ENCODE measurements at regions not wholly inside any gene's neighbourhood (a gene's known extent, or its start where the extent isn't known, plus 50 kb on each side); places are given as distances from the start of the nearest gene placed in this dataset.
"Not testable (repeated sequence)": the region's sequence is repeated elsewhere in the genome, so short reads cannot be mapped to it uniquely, and the experiment has no call there.

- no peak for DNase-seq
Observed at GRCh38 chr6:63441266-63441956, 121.6 kb upstream of the LGSN start.

- no peak for DNase-seq
Observed at GRCh38 chr6:63442870-63443269, 123.1 kb upstream of the LGSN start.

DNA sequence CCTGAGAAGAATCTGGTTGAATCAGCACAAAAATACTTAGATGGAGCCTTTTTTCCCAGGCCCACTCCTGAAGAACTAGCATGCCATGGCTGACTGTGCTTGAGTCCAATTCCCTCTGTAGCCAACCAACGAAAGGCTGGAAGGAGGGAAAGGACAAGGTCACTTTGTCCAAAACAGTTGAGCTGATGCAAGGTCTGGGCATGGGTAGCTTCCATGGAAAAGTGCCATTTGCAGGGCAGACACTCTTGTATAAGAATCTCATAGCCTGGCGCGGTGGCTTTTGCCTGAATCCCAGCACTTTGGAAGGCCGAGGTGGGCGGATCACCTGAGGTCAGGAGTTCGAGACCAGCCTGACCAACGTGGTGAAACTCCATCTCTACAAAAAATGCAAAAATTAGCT, 125.0 kb upstream of the LGSN start:
- DNase-seq, result no peak

GRCh38 chr6:63446405-63446804, 125.9 kb upstream of the LOC128125822 start:
- no peak for DNase-seq

DNA sequence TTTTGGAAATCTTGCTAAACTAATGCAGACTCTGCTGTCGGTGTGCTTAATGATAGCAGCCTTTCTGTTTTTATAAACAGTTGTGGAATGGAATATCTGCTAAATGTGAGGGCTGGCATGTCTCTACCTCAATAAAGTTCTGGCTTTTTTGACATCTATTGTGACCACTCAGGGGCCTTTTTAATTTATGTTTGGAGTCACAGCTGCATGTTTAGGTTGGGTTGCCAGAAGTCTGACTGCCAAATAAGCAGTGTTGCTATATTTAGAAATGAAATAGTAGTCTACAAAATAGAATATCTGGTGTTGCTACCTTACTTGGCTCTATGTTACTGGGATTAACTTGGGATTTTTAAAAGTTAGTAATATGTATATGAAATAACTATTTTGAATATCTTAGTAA, 125.1 kb upstream of the LOC128125822 start:
- no peak for DNase-seq

- no peak for DNase-seq
Observed at GRCh38 chr6:63448229-63448628, 124.1 kb upstream of the LOC128125822 start.

DNA sequence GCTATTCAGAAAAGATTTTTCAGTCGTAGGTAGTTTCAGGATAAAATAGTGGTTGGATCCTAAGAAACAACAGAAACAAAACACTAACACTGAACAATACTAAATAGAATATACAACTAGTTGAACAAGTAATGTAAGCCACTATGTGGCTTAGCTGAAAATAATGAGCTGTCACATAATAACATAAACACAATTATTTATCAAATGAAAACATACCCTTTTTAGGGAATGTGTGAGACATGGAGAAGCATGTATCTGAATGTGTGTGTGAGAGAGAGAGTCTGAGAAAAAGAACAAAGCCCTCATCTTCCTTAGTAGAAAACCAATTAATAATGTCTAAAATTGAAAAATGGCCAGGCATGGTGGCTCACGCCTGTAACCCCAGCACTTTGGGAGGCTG, 122.6 kb upstream of the LOC128125822 start:
- no peak for DNase-seq

GRCh38 chr6:63451238-63451637, 121.0 kb upstream of the LOC128125822 start:
- no peak for DNase-seq

GRCh38 chr6:63452125-63452524, 120.2 kb upstream of the LOC128125822 start:
- no peak for DNase-seq

GRCh38 chr6:63456734-63457133, 115.5 kb upstream of the LOC128125822 start:
- DNase-seq, result no peak

DNA sequence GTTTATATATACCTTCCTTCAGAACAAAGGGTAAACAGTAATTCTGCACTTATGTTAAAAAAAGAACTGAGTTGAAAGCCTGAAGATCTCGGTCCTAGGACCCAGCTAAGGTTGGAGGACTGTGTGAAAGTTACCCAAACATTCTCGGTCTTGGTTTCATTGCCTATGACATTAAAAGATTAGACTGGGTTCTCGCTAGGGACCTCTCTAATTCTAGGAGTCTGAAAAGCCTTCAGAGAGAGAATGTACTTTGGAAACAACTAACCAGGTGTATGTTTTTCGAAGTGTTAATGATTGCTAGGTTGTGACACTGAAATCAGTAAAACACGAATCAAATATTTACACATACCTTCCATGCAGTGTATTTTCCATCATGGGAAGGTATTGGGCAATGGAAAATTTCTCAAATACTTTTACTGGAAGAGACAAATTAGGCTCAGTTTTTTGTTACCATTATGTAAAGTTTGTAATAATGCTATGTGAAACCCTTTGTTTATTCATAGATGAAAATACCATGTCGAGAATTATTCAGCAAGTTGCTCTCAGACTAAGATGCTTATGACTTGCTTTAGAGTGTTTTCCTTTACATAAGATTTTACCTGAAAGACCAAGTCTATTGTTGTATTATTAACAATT, 113.7 kb upstream of the LOC128125822 start:
- no peak for DNase-seq

DNA sequence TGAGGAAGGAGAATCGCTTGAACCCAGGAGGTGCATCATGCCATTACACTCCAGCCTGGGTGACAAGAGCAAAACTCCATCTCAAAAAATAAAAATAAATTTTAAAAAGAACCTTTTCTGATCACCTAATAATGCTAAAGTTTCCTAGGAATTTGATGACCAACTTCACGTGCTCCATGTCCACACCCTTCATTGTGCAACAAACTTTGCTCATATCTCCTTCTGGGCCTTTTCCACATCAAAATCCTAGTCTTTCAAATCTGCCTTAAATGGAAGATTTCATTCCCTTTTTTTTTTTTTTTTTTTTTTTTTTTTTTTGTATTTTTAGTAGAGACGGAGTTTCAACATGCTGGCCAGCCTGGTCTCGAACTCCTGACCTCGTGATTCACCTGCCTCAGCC, 112.5 kb upstream of the LOC128125822 start:
- DNase-seq, result no peak

DNA sequence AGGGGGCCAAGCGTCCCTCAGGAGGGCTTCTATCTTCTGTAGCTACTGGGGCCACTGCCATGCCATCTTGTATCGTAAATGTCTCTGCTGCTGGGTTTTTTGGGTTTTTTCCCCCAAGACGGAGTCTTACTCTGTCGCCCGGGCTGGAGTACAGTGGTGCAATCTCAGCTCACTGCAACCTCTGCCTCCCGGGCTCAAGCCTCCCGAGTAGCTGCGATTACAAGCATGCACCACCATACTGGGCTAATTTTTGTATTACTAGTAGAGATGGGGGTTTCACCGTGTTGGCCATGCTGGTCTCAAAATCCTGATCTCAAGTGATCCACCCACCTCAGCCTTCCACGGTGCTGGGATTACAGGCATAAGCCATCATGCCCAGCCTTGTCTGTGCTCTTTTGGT, 111.3 kb upstream of the LOC128125822 start:
- DNase-seq, result no peak

DNA sequence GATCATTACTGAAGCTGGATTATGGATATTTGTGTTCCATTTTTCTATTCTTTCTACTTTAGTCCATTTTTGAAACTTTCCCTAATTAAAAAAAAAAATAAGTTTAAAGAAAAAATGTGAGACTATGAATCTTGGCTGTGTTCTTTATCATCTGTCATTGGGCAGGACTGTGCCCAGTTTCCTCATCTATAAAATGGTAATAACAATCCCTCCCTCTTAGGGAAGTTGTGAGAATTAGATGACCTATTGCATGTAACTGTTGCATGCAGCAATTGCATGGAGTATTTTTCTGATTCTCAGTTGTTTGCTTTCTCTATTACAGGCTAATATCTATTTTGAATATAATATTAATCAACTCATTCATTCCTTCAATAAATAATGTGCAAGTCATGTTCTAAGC, 108.2 kb upstream of the LOC128125822 start:
- DNase-seq, result no peak

DNA sequence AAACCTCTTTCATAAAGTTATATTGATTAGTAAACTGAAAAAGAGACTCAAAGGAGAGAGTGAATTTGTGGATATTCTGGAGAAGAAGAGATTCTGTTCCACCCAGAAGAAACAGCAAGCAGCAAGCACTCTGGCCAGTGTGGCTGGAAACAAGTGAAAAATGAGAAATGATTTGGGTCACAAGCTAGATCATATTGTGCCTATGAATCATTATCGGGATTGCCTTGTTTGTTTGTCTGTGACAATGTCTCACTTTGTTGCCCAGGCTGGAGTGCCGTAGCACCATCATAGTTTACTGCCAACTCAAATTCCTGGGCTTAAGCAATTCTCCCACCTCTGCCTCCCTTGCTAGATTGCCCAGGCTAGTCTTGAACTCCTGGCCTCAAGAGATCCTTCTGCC, 106.5 kb upstream of the LOC128125822 start:
- no peak for DNase-seq

- no peak for DNase-seq
Observed at GRCh38 chr6:63466242-63466733, 106.0 kb upstream of the LOC128125822 start.

DNA sequence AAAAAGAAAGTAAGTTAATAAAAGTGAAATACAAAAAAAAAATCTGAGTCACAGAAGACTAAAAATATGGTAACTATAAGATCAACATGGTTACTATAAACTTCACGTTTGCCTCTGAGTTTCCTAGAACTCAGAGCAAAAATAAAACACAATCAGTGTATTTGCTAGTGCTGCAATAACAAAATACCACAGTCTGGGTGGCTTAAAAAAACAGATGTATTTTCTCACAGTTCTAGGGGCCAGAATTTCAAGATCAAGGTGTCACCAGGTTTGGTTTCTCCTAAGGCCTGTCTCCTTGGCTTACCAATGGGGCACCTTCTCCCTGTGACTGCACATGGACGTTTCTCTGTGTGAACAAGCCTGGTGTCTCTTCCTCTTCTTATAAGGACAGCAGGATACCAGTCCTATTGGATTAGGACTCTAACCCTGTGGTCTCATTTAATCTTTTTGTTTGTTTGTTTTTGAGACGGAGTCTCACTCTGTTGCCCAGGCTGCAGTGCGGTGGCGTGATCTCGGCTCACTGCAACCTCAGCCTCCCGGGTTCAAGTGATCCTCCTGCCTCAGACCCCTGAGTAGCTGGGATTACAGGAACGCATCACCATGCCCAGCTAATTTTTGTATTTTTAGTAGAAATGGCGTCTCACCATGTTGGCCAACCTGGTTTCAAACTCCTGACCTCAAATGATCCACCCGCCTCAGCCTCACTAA, 104.9 kb upstream of the LOC128125822 start:
- DNase-seq, result no peak

DNA sequence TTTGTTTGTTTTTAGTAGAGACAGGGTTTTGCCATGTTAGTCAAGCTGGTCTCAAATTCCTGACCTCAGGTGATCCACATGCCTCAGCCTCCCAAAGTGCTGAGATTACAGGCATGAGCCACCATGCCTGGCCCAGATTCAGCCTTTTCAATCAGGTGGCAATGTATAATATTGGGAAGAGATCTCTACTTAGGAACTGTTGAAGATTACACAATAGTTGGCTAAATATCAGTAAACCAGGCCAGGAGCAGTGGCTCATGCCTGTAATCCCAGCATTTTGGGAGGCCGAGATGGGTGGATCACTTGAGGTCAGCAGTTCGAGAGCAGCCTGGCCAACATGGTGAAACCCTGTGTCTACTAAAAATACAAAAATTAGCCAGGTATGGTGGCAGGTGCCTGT, 101.1 kb upstream of the LOC128125822 start:
- not testable (repeated sequence) for DNase-seq

GRCh38 chr6:63471654-63472053, 100.6 kb upstream of the LOC128125822 start:
- DNase-seq, result no peak

DNA sequence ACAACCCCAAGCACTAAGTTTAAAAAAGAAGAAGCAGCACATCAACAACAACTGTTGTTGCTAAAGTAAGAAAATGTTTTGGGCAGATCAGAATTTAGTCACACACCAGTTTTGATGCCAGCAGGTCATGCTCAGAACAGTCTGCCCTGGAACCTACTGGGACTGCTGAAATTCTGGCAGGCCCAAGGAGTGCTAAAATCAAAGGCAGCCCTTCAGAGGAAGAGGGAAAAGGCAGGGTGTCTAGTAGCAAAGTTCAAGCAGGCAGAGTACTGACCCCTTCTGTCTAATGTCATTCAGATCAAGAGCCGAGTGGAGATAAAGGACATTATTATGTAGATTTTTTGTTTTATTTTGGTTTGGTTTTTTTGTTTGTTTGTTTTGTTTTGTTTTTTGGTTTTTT, 96.6 kb upstream of the LOC128125822 start:
- DNase-seq, result no peak

DNA sequence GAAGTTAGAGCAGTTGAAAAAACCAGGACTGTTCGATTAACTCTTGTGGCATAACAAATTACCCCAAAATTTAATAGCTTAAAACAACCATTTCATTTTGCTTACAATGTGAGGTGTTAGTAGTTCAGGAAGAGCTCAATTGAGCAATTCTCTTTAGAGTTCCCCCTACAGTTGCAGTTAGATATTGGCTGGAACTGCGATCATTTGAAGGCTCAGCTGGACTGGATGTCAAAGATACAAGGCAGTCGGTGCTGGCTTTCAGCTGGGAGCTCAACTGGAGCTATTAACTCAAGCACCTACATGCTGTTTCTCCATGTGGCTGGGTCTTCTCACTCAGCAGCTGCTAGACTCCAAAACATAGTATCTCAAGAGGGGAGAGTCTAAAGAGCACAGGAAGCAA, 96.0 kb upstream of the LOC128125822 start:
- no peak for DNase-seq

DNA sequence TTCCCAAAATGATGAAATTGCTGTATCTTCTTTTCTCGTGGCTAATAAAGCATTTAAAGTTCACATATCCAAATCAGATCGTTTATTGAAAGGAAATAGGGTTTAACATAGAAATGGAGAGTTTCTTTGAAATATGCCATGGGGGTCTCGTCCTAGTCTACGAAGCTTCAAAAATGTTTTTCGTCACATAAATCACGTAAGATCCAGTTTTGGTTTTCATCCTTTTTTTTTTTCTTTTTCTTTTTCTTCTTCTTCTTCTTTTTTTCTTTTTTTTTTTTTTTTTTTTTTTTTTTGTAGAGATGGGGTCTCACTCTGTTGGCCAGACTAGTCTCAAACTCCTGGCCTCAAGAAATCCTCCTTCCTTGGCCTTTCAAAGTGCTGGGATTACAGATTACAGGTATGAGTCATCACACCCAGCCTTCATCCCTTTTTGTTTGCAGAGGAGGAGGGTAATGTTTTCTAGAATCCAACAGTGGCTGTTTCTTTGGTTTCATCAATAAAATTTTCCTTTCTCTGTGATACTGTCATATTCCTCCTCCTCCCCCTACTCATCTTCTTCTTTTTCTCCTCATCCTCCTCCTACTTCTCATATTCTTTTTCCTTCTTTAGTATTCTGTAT, 94.7 kb upstream of the LOC128125822 start:
- DNase-seq, result no peak

- DNase-seq, result no peak
Observed at GRCh38 chr6:63478734-63479133, 93.5 kb upstream of the LOC128125822 start.

DNA sequence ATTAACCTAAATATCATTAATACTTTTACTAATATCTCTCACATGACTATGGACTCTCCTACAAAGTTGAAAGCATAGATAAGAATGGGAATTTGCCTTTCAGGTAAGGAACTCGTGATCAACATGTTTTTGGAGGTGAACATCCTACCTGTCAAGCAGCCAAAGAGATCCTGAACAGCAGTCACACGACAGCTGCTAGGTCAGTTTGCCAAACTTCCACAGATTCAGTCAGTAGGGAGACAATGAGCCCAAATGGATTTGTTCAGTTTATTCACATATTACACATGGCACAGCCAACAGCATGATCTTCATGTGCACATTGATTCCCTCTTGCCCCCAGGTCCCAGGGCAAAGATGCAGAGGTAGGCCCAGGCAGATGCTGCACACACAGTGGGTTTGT, 86.1 kb upstream of the LOC128125822 start:
- no peak for DNase-seq
